ENCODE measurements at regions not wholly inside any gene's neighbourhood (a gene's known extent, or its start where the extent isn't known, plus 50 kb on each side); places are given as distances from the start of the nearest gene placed in this dataset.

- TF ChIP-seq CTCF (IDR thresholded peaks at IDR 0.05): no peak
- TF ChIP-seq ZFX (IDR thresholded peaks at IDR 0.05; ENCODE audit: borderline replicate concordance): no peak
Measured at GRCh38 chr3:76436894-76437293, 603.0 kb upstream of the ROBO2 start.
